ENCODE measurements at regions not wholly inside any gene's neighbourhood (a gene's known extent, or its start where the extent isn't known, plus 50 kb on each side); places are given as distances from the start of the nearest gene placed in this dataset.

GRCh38 chr6:5906842-5907241 lies 99.9 kb downstream of the NRN1 start:
- Histone ChIP-seq H3K9me3 (no peaks in the 10 kb centered on the region), H3K4me1 (no peaks in the 10 kb centered on the region), H3K27me3 (replicated peaks; ENCODE audit: control insufficient read depth, insufficient read depth, low read length) (no peaks in the 10 kb centered on the region), H3K36me3 (ENCODE audit: control insufficient read depth, insufficient read depth, low read length) (no peaks in the 10 kb centered on the region), H3K4me3 (ENCODE audit: low read depth, low read length) (no peak overlapping the region)
- Mint-ChIP-seq H3K27me3 (ENCODE audit: insufficient read depth, unreplicated experiment) (peaks cover 7% of the 10 kb centered on the region), H3K4me1 (ENCODE audit: low read depth, unreplicated experiment) (no peaks in the 10 kb centered on the region), H3K9me3 (ENCODE audit: unreplicated experiment) (no peaks in the 10 kb centered on the region), H3K4me3 (ENCODE audit: unreplicated experiment) (no peak overlapping the region), H3K27ac (ENCODE audit: unreplicated experiment) (no peak overlapping the region), H3K36me3 (ENCODE audit: insufficient read depth, unreplicated experiment) (no peaks in the 10 kb centered on the region)
- no peak for DNase-seq
- no peak for TF ChIP-seq CTCF (IDR thresholded peaks at IDR 0.05; ENCODE audit: insufficient read depth in 1 of 2, low read depth in 1 of 2, low read length in 1 of 2, severe bottlenecking in 1 of 2, unreplicated experiment in 1 of 2)
- ChIA-PET CTCF (no interaction called here), POLR2A (no interaction called here)
- intact Hi-C loops (cut with micrococcal nuclease; ENCODE audit: unreplicated experiment), result no loop called here
- BruUV-seq (replicated peaks), result no TSS peak

- Mint-ChIP-seq H3K9me3 (ENCODE audit: unreplicated experiment) (no peaks in the 10 kb centered on the region), H3K4me1 (ENCODE audit: low read depth, unreplicated experiment) (no peaks in the 10 kb centered on the region), H3K27me3 (ENCODE audit: insufficient read depth, unreplicated experiment) (peaks cover 7% of the 10 kb centered on the region), H3K27ac (ENCODE audit: unreplicated experiment) (no peak overlapping the region), H3K36me3 (ENCODE audit: insufficient read depth, unreplicated experiment) (no peaks in the 10 kb centered on the region), H3K4me3 (ENCODE audit: unreplicated experiment) (no peak overlapping the region)
- POLR2A ChIA-PET, result no interaction called here
- BruUV-seq (replicated peaks), result no TSS peak
- no peak for TF ChIP-seq CTCF (IDR thresholded peaks at IDR 0.05; ENCODE audit: insufficient read depth in 1 of 2, low read depth in 1 of 2, low read length in 1 of 2, severe bottlenecking in 1 of 2, unreplicated experiment in 1 of 2)
- Histone ChIP-seq H3K4me3 (ENCODE audit: low read depth, low read length) (no peak overlapping the region), H3K36me3 (ENCODE audit: control insufficient read depth, insufficient read depth, low read length) (no peaks in the 10 kb centered on the region), H3K9me3 (no peaks in the 10 kb centered on the region), H3K4me1 (no peaks in the 10 kb centered on the region), H3K27me3 (replicated peaks; ENCODE audit: control insufficient read depth, insufficient read depth, low read length) (no peaks in the 10 kb centered on the region)
- intact Hi-C loops (cut with micrococcal nuclease; ENCODE audit: unreplicated experiment), result no loop called here
- no peak for DNase-seq
- CTCF ChIA-PET, result no interaction called here
These were observed 100.4 kb downstream of the NRN1 start for GRCh38 chr6:5906340-5906670.

- BruUV-seq (replicated peaks), result no TSS peak
- no peaks in the 10 kb centered on the region for H3K36me3 ChIP-seq (ENCODE audit: control insufficient read depth, insufficient read depth, low read length)
- H3K27ac Mint-ChIP-seq (ENCODE audit: unreplicated experiment), result no peak overlapping the region
- H3K36me3 Mint-ChIP-seq (ENCODE audit: insufficient read depth, unreplicated experiment), result no peaks in the 10 kb centered on the region
- DNase-seq, result no peak
- intact Hi-C loops (cut with micrococcal nuclease; ENCODE audit: unreplicated experiment), result no loop called here
- no peak overlapping the region for H3K4me3 Mint-ChIP-seq (ENCODE audit: unreplicated experiment)
- TF ChIP-seq CTCF (IDR thresholded peaks at IDR 0.05; ENCODE audit: insufficient read depth in 1 of 2, low read depth in 1 of 2, low read length in 1 of 2, severe bottlenecking in 1 of 2, unreplicated experiment in 1 of 2), result no peak
- H3K9me3 ChIP-seq, result no peaks in the 10 kb centered on the region
- POLR2A ChIA-PET, result no interaction called here
- no peak overlapping the region for H3K4me3 ChIP-seq (ENCODE audit: low read depth, low read length)
- CTCF ChIA-PET, result no interaction called here
- no peaks in the 10 kb centered on the region for H3K4me1 ChIP-seq
- H3K4me1 Mint-ChIP-seq (ENCODE audit: low read depth, unreplicated experiment), result no peaks in the 10 kb centered on the region
- H3K9me3 Mint-ChIP-seq (ENCODE audit: unreplicated experiment), result no peaks in the 10 kb centered on the region
- H3K27me3 ChIP-seq (replicated peaks; ENCODE audit: control insufficient read depth, insufficient read depth, low read length), result no peaks in the 10 kb centered on the region
- H3K27me3 Mint-ChIP-seq (ENCODE audit: insufficient read depth, unreplicated experiment), result peaks cover 3% of the 10 kb centered on the region
These were observed 101.0 kb downstream of the NRN1 start for GRCh38 chr6:5905431-5906339.

All from Caco-2 (cell line).